CD14-positive monocyte (primary cell): ENCODE measurements at regions not wholly inside any gene's neighbourhood (a gene's known extent, or its start where the extent isn't known, plus 50 kb on each side); places are given as distances from the start of the nearest gene placed in this dataset.

Experiments
- DNase-seq, 3 donors: peaks; one replicate each; pipeline ENCODE4 v3.0.0-alpha.2; 2011 to 2022
- H2AFZ ChIP-seq: 2 replicates; pipeline ENCODE4 v1.6.0; 2012; ENCODE audit warnings: mild to moderate bottlenecking, low read depth, low read length, inconsistent platforms; ENCODE audit not compliant: insufficient read depth, poor library complexity, severe bottlenecking
- H3K27ac ChIP-seq, 2 donors: 1 replicate in 1 of 2; 2 replicates in 1 of 2; pipeline ENCODE4 v1.5.1; 2012 to 2013; ENCODE audit warnings: low read length in 2 of 2, control low read depth in 1 of 2, inconsistent platforms in 1 of 2, low read depth in 1 of 2, mild to moderate bottlenecking in 1 of 2
- H3K27me3 ChIP-seq, 2 donors: one replicate each; pipeline versions ENCODE4 v1.6.0 to v1.6.1; 2011 to 2013; ENCODE audit warnings: low read length in 2 of 2; ENCODE audit not compliant: control insufficient read depth in 2 of 2, insufficient read depth in 2 of 2
- H3K36me3 ChIP-seq, 2 donors: replicated peaks in 1 of 2; 1 replicate in 1 of 2; 2 replicates in 1 of 2; pipeline versions ENCODE4 v1.5.1 to v1.6.1; 2012 to 2013; ENCODE audit warnings: low read length in 2 of 2, control low read depth in 1 of 2, inconsistent platforms in 1 of 2, mild to moderate bottlenecking in 1 of 2; ENCODE audit not compliant: insufficient read depth in 2 of 2, control insufficient read depth in 1 of 2
- H3K4me1 ChIP-seq, 2 donors: 1 replicate in 1 of 2; 2 replicates in 1 of 2; pipeline versions ENCODE4 v1.5.1 to v1.6.1; 2012 to 2013; ENCODE audit warnings: low read length in 2 of 2, control low read depth in 1 of 2, inconsistent platforms in 1 of 2, mild to moderate bottlenecking in 1 of 2, moderate library complexity in 1 of 2; ENCODE audit not compliant: insufficient read depth in 2 of 2, control insufficient read depth in 1 of 2
- H3K4me2 ChIP-seq: replicated peaks from 2 replicates; pipeline ENCODE3; 2012; ENCODE audit warnings: low read length, moderate library complexity, mild to moderate bottlenecking; ENCODE audit not compliant: poor library complexity, severe bottlenecking; ENCODE audit errors: extremely low read depth
- H3K4me3 ChIP-seq, 3 experiments: fragments of 200-600 bp in 1 of 3; sonication (generic) in 1 of 3; replicated peaks in 1 of 3; 1 replicate in 2 of 3; 2 replicates in 1 of 3; pipeline ENCODE4 v1.5.1; 2011 to 2013; ENCODE audit warnings: low read length in 3 of 3, mild to moderate bottlenecking in 3 of 3, control low read depth in 2 of 3, low read depth in 2 of 3, inconsistent platforms in 1 of 3, moderate library complexity in 1 of 3
- H3K79me2 ChIP-seq: 2 replicates; pipeline ENCODE4 v1.6.0; 2012; ENCODE audit warnings: mild to moderate bottlenecking, control low read depth, inconsistent platforms, low read length, moderate library complexity; ENCODE audit not compliant: insufficient read depth
- H3K9ac ChIP-seq: 2 replicates; pipeline ENCODE4 v1.6.0; 2017; ENCODE audit warnings: low read length, mild to moderate bottlenecking; ENCODE audit not compliant: insufficient read depth, poor library complexity, severe bottlenecking
- H3K9me3 ChIP-seq, 2 donors: replicated peaks in 1 of 2; 1 replicate in 1 of 2; 2 replicates in 1 of 2; pipeline versions ENCODE4 v1.5.1 to v1.6.1; 2012 to 2013; ENCODE audit warnings: low read length in 2 of 2, control low read depth in 1 of 2; ENCODE audit not compliant: control insufficient read depth in 1 of 2, insufficient read depth in 1 of 2
- H4K20me1 ChIP-seq: 2 replicates; pipeline ENCODE4 v1.6.0; 2012; ENCODE audit warnings: mild to moderate bottlenecking, low read length, control low read depth, moderate library complexity; ENCODE audit not compliant: insufficient read depth
- H3K27ac Mint-ChIP-seq, 7 donors: one replicate each; pipeline ENCODE4 v1.8.0; 2020; ENCODE audit warnings: mild to moderate bottlenecking in 7 of 7, mixed read lengths in 7 of 7, moderate library complexity in 6 of 7, inconsistent platforms in 2 of 7
- H3K27me3 Mint-ChIP-seq, 3 donors: one replicate each; pipeline ENCODE4 v1.8.0; 2021 to 2022; ENCODE audit warnings: low read depth in 3 of 3, mild to moderate bottlenecking in 3 of 3, mixed read lengths in 3 of 3, moderate library complexity in 3 of 3, inconsistent platforms in 1 of 3
- H3K36me3 Mint-ChIP-seq, 2 donors: one replicate each; pipeline ENCODE4 v1.8.0; 2020; ENCODE audit warnings: mixed read lengths in 2 of 2, inconsistent platforms in 1 of 2, mild to moderate bottlenecking in 1 of 2
- H3K4me1 Mint-ChIP-seq: one replicate; pipeline ENCODE4 v1.8.0; 2020; ENCODE audit warnings: mild to moderate bottlenecking, mixed read lengths
- H3K4me3 Mint-ChIP-seq, 2 donors: one replicate each; pipeline ENCODE4 v1.8.0; 2020; ENCODE audit warnings: mild to moderate bottlenecking in 2 of 2, mixed read lengths in 2 of 2, moderate library complexity in 1 of 2
- H3K9me3 Mint-ChIP-seq, 7 donors: one replicate each; pipeline ENCODE4 v1.8.0; 2020 to 2022; ENCODE audit warnings: mixed read lengths in 7 of 7, mild to moderate bottlenecking in 6 of 7, moderate library complexity in 6 of 7, inconsistent platforms in 2 of 7
- WGBS: methylation state at CpG from one replicate; pipeline ENCODE4 v1.1.5; 2013; ENCODE audit warnings: missing lambda C conversion rate; ENCODE audit not compliant: insufficient coverage; 5-methylcytosine and 5-hydroxymethylcytosine counted together
- intact Hi-C, 2 donors: fragments of 100-400 bp; cut with micrococcal nuclease; formaldehyde crosslinking; loops; one replicate each; pipeline versions ENCODE4 v1.15.0 to v1.15.1; 2023
- TF ChIP-seq, protein P1 (sequence below): fragments of 200-600 bp; IDR thresholded peaks from one replicate; pipeline ENCODE4 v1.8.0; 2022; ENCODE audit warnings: antibody characterized with exemption, mild to moderate bottlenecking

DNA sequence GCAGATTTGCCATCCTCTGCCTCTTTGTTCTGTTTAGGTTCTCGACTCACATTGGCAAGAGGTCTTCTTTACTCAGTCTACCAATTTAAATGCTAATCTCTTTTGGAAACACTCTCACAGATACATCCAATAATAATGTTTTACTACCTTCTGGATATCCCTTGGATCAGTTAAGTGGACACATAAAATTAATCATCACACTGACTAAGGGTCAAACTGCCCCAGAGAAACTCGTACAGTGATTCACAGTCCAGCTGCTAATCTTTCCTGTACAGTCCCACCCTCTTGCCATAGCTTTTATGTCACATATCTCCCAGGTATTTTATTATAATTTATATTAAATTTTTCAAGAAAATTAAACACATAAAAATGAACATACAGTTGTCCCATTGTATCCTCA lies 360.8 kb upstream of the RGMA start:
- Histone ChIP-seq H3K36me3 (no peaks in the 10 kb centered on the region), H3K27ac (no peak overlapping the region), H3K4me3 (no peak overlapping the region), H4K20me1 (no peaks in the 10 kb centered on the region), H3K27me3 (peaks cover 0 to 3% of the 10 kb centered on the region in 2 donors), H3K79me2 (no peaks in the 10 kb centered on the region), H2AFZ (no peak overlapping the region), H3K9me3 (no peaks in the 10 kb centered on the region), H3K4me1 (no peaks in the 10 kb centered on the region), H3K4me2 (no peak overlapping the region), H3K9ac (no peak overlapping the region)
- peaks cover 0 to 5% (median 0%) of the 10 kb centered on the region in 7 donors for H3K9me3 Mint-ChIP-seq
- WGBS, result 100% methylated on average over 1 of the region's 2 CpGs
- peaks cover 4% of the 10 kb centered on the region for H3K4me1 Mint-ChIP-seq
- TF ChIP-seq, protein P1, sequence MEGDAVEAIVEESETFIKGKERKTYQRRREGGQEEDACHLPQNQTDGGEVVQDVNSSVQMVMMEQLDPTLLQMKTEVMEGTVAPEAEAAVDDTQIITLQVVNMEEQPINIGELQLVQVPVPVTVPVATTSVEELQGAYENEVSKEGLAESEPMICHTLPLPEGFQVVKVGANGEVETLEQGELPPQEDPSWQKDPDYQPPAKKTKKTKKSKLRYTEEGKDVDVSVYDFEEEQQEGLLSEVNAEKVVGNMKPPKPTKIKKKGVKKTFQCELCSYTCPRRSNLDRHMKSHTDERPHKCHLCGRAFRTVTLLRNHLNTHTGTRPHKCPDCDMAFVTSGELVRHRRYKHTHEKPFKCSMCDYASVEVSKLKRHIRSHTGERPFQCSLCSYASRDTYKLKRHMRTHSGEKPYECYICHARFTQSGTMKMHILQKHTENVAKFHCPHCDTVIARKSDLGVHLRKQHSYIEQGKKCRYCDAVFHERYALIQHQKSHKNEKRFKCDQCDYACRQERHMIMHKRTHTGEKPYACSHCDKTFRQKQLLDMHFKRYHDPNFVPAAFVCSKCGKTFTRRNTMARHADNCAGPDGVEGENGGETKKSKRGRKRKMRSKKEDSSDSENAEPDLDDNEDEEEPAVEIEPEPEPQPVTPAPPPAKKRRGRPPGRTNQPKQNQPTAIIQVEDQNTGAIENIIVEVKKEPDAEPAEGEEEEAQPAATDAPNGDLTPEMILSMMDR, result no peak
- DNase-seq, result no peak
- H3K36me3 Mint-ChIP-seq, result no peaks in the 10 kb centered on the region
- H3K27ac Mint-ChIP-seq, result no peak overlapping the region
- peaks cover 6 to 13% (median 7%) of the 10 kb centered on the region in 3 donors for H3K27me3 Mint-ChIP-seq
- intact Hi-C loops, result no loop called here
- H3K4me3 Mint-ChIP-seq, result no peak overlapping the region

DNA sequence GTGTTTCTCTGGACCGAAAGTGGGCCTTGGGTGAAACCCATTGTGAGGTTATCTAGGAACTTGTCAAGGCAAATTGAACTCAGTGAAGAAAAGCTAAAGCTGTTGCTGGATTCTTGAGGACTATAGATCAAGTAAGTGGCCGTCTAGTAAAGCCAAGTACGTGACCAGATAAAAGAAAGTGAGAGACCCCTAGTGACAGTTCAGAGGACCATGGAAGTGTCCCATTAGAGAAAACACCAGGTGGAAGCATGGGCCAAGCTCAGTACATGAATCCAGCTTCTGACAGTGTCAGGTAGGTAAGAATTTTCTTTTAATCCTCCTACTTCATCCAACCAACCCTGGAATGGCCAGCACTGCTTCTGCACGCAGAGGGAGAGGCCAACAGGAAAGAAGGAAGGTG lies 349.3 kb upstream of the RGMA start:
- peaks cover 0 to 3% of the 10 kb centered on the region in 2 donors for H3K27me3 ChIP-seq
- no peak overlapping the region for H2AFZ ChIP-seq
- H3K36me3 ChIP-seq, result no peaks in the 10 kb centered on the region
- H3K36me3 Mint-ChIP-seq, result no peaks in the 10 kb centered on the region
- H3K4me1 Mint-ChIP-seq, result no peaks in the 10 kb centered on the region
- no peak overlapping the region for H3K4me2 ChIP-seq
- H3K4me3 Mint-ChIP-seq, result no peak overlapping the region
- H3K4me3 ChIP-seq, result no peak overlapping the region
- no peaks in the 10 kb centered on the region for H4K20me1 ChIP-seq
- H3K27ac Mint-ChIP-seq, result no peak overlapping the region
- H3K9me3 ChIP-seq, result no peaks in the 10 kb centered on the region
- H3K27me3 Mint-ChIP-seq, result peaks cover 2 to 9% (median 3%) of the 10 kb centered on the region in 3 donors
- no peak for DNase-seq
- H3K9ac ChIP-seq, result no peak overlapping the region
- TF ChIP-seq, protein P1, result no peak
- intact Hi-C loops, result no loop called here
- WGBS, result 100% methylated on average over 1 of the region's 4 CpGs
- no peak overlapping the region for H3K27ac ChIP-seq
- peaks cover 0 to 8% (median 5%) of the 10 kb centered on the region in 7 donors for H3K9me3 Mint-ChIP-seq
- no peaks in the 10 kb centered on the region for H3K4me1 ChIP-seq
- H3K79me2 ChIP-seq, result no peaks in the 10 kb centered on the region
